GM12892 (cell line): ENCODE measurements at regions not wholly inside any gene's neighbourhood (a gene's known extent, or its start where the extent isn't known, plus 50 kb on each side); places are given as distances from the start of the nearest gene placed in this dataset.
"Not testable (repeated sequence)": the region's sequence is repeated elsewhere in the genome, so short reads cannot be mapped to it uniquely, and the experiment has no call there.

ENCODE experiments used
- DNase-seq: peaks from one replicate; pipeline ENCODE4 v3.0.0; 2011; ENCODE audit not compliant: insufficient read length
- FAIRE-seq: peaks from 2 replicates; lab custom pipeline; 2011; peaks lifted over from hg19 to GRCh38; lab: Jason Lieb, UNC
- POLR2A ChIP-seq: IDR thresholded peaks from 2 replicates; pipeline ENCODE4 v1.6.1; 2011; ENCODE audit warnings: low read depth, low read length, control low read depth
- POLR2AphosphoS5 ChIP-seq: IDR thresholded peaks from 2 replicates; pipeline ENCODE4 v1.6.1; 2011; ENCODE audit warnings: low read depth, low read length, control low read depth
- TAF1 ChIP-seq: IDR thresholded peaks from 2 replicates; pipeline ENCODE4 v1.6.1; 2011; ENCODE audit warnings: low read depth, mild to moderate bottlenecking, control low read depth, low read length, borderline replicate concordance

- FAIRE-seq (no peak), DNase-seq (no peak)
- no peak for TF ChIP-seq TAF1
- no peak for TF ChIP-seq POLR2AphosphoS5
- no peak for TF ChIP-seq POLR2A
Observed at GRCh38 chr1:9442986-9443385, 96.3 kb upstream of the SLC25A33 start.

GRCh38 chr1:9443913-9444445 is 95.3 kb upstream of the SLC25A33 start:
- DNase-seq (no peak), FAIRE-seq (no peak)
- TF ChIP-seq TAF1: no peak
- no peak for TF ChIP-seq POLR2AphosphoS5
- TF ChIP-seq POLR2A: no peak

DNA sequence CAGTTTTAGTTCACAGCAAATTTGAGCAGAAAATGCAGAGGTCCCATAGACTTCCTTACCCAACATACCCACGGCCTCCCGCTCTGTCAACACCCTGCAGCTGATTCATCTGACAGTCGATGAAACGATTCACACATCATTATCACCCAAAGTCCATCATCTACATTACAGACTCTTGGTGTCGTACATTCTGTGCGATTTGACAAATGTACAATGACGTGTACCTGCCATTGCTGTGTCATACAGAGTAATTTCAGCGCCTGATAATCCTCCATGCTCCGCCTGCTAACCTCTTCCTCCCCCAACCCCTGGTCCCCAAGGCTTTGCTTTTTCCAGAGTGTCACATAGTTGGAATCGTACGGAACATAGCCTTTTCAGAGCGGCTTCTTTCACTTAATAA is 94.7 kb upstream of the SLC25A33 start:
- FAIRE-seq: no peak
- TF ChIP-seq TAF1 (no peak), POLR2A (no peak), POLR2AphosphoS5 (no peak)

DNA sequence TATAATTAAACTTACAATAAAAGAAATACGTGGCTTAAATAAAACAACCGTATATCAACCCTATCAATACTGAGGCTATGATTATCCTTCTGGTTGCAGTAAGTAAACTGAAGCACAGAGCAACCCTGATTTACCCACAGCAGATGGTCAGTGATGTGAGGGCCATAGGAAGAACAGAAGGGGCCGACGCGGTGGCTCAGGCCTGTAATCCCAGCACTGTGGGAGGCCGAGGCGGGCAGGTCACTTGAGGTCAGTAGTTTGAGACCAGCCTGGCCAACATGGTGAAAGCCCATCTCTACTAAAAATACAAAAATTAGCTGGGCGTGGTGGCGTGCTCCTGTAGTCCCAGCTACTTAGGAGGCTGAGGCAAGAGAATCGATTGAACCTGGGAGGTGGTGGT is 94.2 kb upstream of the SLC25A33 start:
- not testable (repeated sequence) for FAIRE-seq, DNase-seq

More for the DNA sequence above, 94.7 kb upstream of the SLC25A33 start:
- no peak for DNase-seq

GRCh38 chr1:9447215-9447960 is 91.9 kb upstream of the SLC25A33 start:
- FAIRE-seq (no peak), DNase-seq (no peak)
- TF ChIP-seq TAF1 (no peak), POLR2A (no peak), POLR2AphosphoS5 (no peak)

- DNase-seq (no peak), FAIRE-seq (no peak)
- TF ChIP-seq TAF1 (no peak), POLR2A (no peak), POLR2AphosphoS5 (no peak)
Observed at GRCh38 chr1:9448132-9449109, 90.8 kb upstream of the SLC25A33 start.

DNA sequence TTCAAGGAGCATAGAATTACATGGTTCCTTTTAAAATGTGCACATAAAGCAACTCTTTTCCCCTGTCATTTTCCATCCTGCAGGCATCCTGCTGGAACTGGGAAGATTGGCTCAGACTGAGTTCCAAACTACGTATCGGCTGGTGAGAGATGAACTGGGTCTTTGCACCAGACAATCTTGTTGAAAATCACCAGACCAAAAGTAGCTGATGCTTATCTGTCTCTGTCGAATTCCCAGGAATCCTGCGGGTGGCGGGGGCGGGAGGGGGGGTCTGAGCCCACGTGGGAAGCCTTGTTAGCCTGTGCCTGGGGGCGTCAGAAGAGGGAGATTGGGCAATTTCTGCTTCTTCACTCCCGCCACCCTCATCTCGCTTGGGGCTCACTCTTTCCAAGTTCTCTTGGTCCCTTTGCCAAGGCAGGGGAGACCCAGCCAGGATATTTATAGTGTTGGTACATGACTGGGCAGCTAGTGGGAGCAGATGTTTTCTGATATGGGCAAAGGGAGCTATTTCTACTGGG is 90.1 kb upstream of the SLC25A33 start:
- DNase-seq (no peak), FAIRE-seq (no peak)
- TF ChIP-seq TAF1: no peak
- no peak for TF ChIP-seq POLR2A
- TF ChIP-seq POLR2AphosphoS5: no peak

GRCh38 chr1:9449976-9450696 is 89.1 kb upstream of the SLC25A33 start:
- TF ChIP-seq POLR2AphosphoS5 (no peak), POLR2A (no peak), TAF1 (no peak)
- FAIRE-seq: no peak

DNA sequence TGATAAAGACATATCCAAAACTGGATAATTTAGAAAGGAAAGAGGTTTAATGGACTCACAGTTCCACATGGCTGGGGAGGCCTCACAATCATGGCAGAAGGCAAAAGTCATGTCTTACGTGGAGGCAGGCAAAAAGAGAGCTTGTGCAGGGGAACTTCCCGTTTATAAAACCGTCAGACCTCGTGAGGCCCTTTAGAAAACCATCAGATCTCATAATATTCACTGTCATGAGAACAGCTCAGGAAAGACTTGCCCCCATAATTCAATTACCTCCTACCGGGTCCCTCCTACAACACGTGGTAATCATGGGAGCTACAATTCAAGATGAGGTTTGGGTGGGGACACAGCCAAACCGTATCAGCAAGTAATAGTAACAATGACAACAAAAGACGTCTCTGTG is 88.2 kb upstream of the SLC25A33 start:
- TF ChIP-seq POLR2A: no peak
- TF ChIP-seq TAF1: no peak
- no peak for TF ChIP-seq POLR2AphosphoS5
- DNase-seq (no peak), FAIRE-seq (no peak)

More at GRCh38 chr1:9449976-9450696, 89.1 kb upstream of the SLC25A33 start:
- DNase-seq: no peak

- no peak for TF ChIP-seq TAF1
- no peak for TF ChIP-seq POLR2A
- TF ChIP-seq POLR2AphosphoS5: no peak
- no peak for DNase-seq
- FAIRE-seq: no peak
Observed at GRCh38 chr1:9452516-9453140, 86.6 kb upstream of the SLC25A33 start.
